Activated CD4-positive, alpha-beta T cell treated with anti-CD3 and anti-CD28 coated beads for 24 hours (primary cell): ENCODE measurements at regions not wholly inside any gene's neighbourhood (a gene's known extent, or its start where the extent isn't known, plus 50 kb on each side); places are given as distances from the start of the nearest gene placed in this dataset.

Experiments used
- DNase-seq, 2 donors: peaks; one replicate each; pipeline ENCODE4 v3.0.0-alpha.2; 2020; ENCODE audit warnings: low read depth in 2 of 2

GRCh38 chr7:110007320-110008063 is 1083.4 kb upstream of the LRRN3 start:
- DNase-seq: no peak

- DNase-seq: no peak
Observed at GRCh38 chr7:110010359-110010758, 1080.6 kb upstream of the LRRN3 start.

- no peak for DNase-seq
Observed at GRCh38 chr7:110017405-110017804, 1073.5 kb upstream of the LRRN3 start.

- DNase-seq: no peak
Observed at GRCh38 chr7:110027385-110027784, 1063.5 kb upstream of the LRRN3 start.

GRCh38 chr7:110043519-110043918 is 1047.4 kb upstream of the LRRN3 start:
- no peak for DNase-seq

- no peak for DNase-seq
Observed at GRCh38 chr7:110050785-110051184, 1040.1 kb upstream of the LRRN3 start.

- DNase-seq: no peak
Observed at GRCh38 chr7:110051372-110051771, 1039.6 kb upstream of the LRRN3 start.

GRCh38 chr7:110056331-110056730 is 1034.6 kb upstream of the LRRN3 start:
- no peak for DNase-seq

- no peak for DNase-seq
Observed at GRCh38 chr7:110058401-110058800, 1032.5 kb upstream of the LRRN3 start.

- no peak for DNase-seq
Observed at GRCh38 chr7:110061387-110061786, 1029.5 kb upstream of the LRRN3 start.

GRCh38 chr7:110065121-110065520 is 1025.8 kb upstream of the LRRN3 start:
- no peak for DNase-seq

GRCh38 chr7:110066843-110067242 is 1024.1 kb upstream of the LRRN3 start:
- DNase-seq: no peak

- no peak for DNase-seq
Observed at GRCh38 chr7:110071192-110071591, 1019.7 kb upstream of the LRRN3 start.

GRCh38 chr7:110075450-110075849 is 1015.5 kb upstream of the LRRN3 start:
- no peak for DNase-seq

- DNase-seq: no peak
Observed at GRCh38 chr7:110076194-110076593, 1014.7 kb upstream of the LRRN3 start.

GRCh38 chr7:110084181-110084807 is 1006.6 kb upstream of the LRRN3 start:
- no peak for DNase-seq

GRCh38 chr7:110090110-110090820 is 1000.7 kb upstream of the LRRN3 start:
- DNase-seq: peak in 1 of 2 donors; percentile 3

- DNase-seq: no peak
Observed at GRCh38 chr7:110095372-110096052, 995.4 kb upstream of the LRRN3 start.

GRCh38 chr7:110104243-110104642 is 986.7 kb upstream of the LRRN3 start:
- no peak for DNase-seq

GRCh38 chr7:110105307-110105706 is 985.6 kb upstream of the LRRN3 start:
- no peak for DNase-seq

GRCh38 chr7:110105840-110106239 is 985.1 kb upstream of the LRRN3 start:
- no peak for DNase-seq

- DNase-seq: no peak
Observed at GRCh38 chr7:110119883-110120581, 970.9 kb upstream of the LRRN3 start.
